GM23338 (cell line): ENCODE measurements at regions not wholly inside any gene's neighbourhood (a gene's known extent, or its start where the extent isn't known, plus 50 kb on each side); places are given as distances from the start of the nearest gene placed in this dataset.

ENCODE experiments used
- ATAC-seq: fragments of 200-7000 bp; cut with Tn5 transposase; 3 replicates; pipeline ENCODE4 v1.9.1; 2020
- DNase-seq: peaks from one replicate; pipeline ENCODE4 v3.0.0-alpha.2; 2015; ENCODE audit warnings: low spot score
- H2AFZ ChIP-seq: fragments of 200-600 bp; sonication (generic); 2 replicates; pipeline ENCODE4 v1.8.0; 2016; ENCODE audit warnings: antibody characterized with exemption, mild to moderate bottlenecking, moderate library complexity
- H3F3A ChIP-seq: fragments of 200-600 bp; sonication (generic); replicated peaks from 2 replicates; pipeline ENCODE4 v1.8.0; 2017; ENCODE audit warnings: antibody characterized with exemption, mixed run types, low read depth
- H3K27ac ChIP-seq: fragments of 200-600 bp; sonication (generic); 2 replicates; pipeline ENCODE4 v1.6.1; 2016; ENCODE audit warnings: low read depth
- H3K27me3 ChIP-seq: fragments of 200-600 bp; sonication (generic); 2 replicates; pipeline ENCODE4 v1.8.0; 2016; ENCODE audit warnings: mild to moderate bottlenecking, mixed run types, moderate library complexity; ENCODE audit not compliant: insufficient read depth
- H3K36me3 ChIP-seq: fragments of 200-600 bp; sonication (generic); 2 replicates; pipeline ENCODE4 v1.8.0; 2016; ENCODE audit warnings: mild to moderate bottlenecking; ENCODE audit not compliant: insufficient read depth
- H3K4me1 ChIP-seq: fragments of 200-600 bp; sonication (generic); 2 replicates; pipeline ENCODE4 v1.8.0; 2016; ENCODE audit warnings: mild to moderate bottlenecking, moderate library complexity; ENCODE audit not compliant: insufficient read depth
- H3K4me2 ChIP-seq: fragments of 200-600 bp; sonication (generic); 2 replicates; pipeline ENCODE4 v1.7.1; 2017; ENCODE audit warnings: mixed run types
- H3K4me3 ChIP-seq: fragments of 200-600 bp; sonication (generic); 2 replicates; pipeline ENCODE4 v1.6.1; 2016; ENCODE audit warnings: mixed run types
- H3K79me2 ChIP-seq: fragments of 200-600 bp; sonication (generic); replicated peaks from 2 replicates; pipeline ENCODE4 v1.8.0; 2017; ENCODE audit warnings: mild to moderate bottlenecking; ENCODE audit not compliant: insufficient read depth
- H3K9me2 ChIP-seq: fragments of 200-600 bp; sonication (generic); 2 replicates; pipeline ENCODE4 v1.8.0; 2017; ENCODE audit not compliant: insufficient read depth
- H4K20me1 ChIP-seq: fragments of 200-600 bp; sonication (generic); replicated peaks from 2 replicates; pipeline ENCODE4 v1.8.0; 2017; ENCODE audit warnings: mild to moderate bottlenecking; ENCODE audit not compliant: insufficient read depth
- H3K27ac Mint-ChIP-seq: 2 replicates; pipeline ENCODE4 v1.8.0; 2020; ENCODE audit warnings: inconsistent platforms, mild to moderate bottlenecking, moderate library complexity, mixed read lengths
- H3K27me3 Mint-ChIP-seq: 3 replicates; pipeline ENCODE4 v1.8.0; 2022; ENCODE audit warnings: low read depth, mild to moderate bottlenecking, moderate library complexity, mixed read lengths, inconsistent platforms; ENCODE audit not compliant: insufficient read depth, poor library complexity
- H3K36me3 Mint-ChIP-seq: 3 replicates; pipeline ENCODE4 v1.8.0; 2021; ENCODE audit warnings: low read depth, mild to moderate bottlenecking, inconsistent platforms, moderate library complexity, mixed read lengths
- H3K4me1 Mint-ChIP-seq: 3 replicates; pipeline ENCODE4 v1.8.0; 2020; ENCODE audit warnings: mild to moderate bottlenecking, inconsistent platforms, mixed read lengths
- H3K4me3 Mint-ChIP-seq: 3 replicates; pipeline ENCODE4 v1.8.0; 2021; ENCODE audit warnings: moderate library complexity, mild to moderate bottlenecking, inconsistent platforms, mixed read lengths
- H3K9me3 Mint-ChIP-seq: 3 replicates; pipeline ENCODE4 v1.8.0; 2020; ENCODE audit warnings: moderate library complexity, mild to moderate bottlenecking, inconsistent platforms, mixed read lengths
- ETS1 ChIP-seq: IDR thresholded peaks from 2 replicates; pipeline ENCODE4 v1.6.1; 2016; ENCODE audit warnings: antibody characterized with exemption
- EZH2phosphoT487 ChIP-seq: fragments of 200-600 bp; sonication (generic); IDR thresholded peaks from one replicate; pipeline ENCODE4 v1.8.1; 2018; ENCODE audit warnings: antibody characterized with exemption; ENCODE audit not compliant: unreplicated experiment
- NANOG ChIP-seq: IDR thresholded peaks from 2 replicates; pipeline ENCODE4 v1.6.1; 2016; ENCODE audit warnings: antibody characterized with exemption, borderline replicate concordance
- STAT1 ChIP-seq: IDR thresholded peaks from one replicate; pipeline ENCODE4 v1.6.1; 2016; ENCODE audit warnings: antibody characterized with exemption; ENCODE audit not compliant: unreplicated experiment
- ZNF114 ChIP-seq: fragments of 250-450 bp; sonication (Bioruptor Pico); IDR thresholded peaks from 2 replicates; pipeline ENCODE4 v1.5.0; 2020; ENCODE audit warnings: mild to moderate bottlenecking, moderate library complexity
- ZNF462 ChIP-seq: fragments of 250-450 bp; sonication (Bioruptor Pico); IDR thresholded peaks from 2 replicates; pipeline ENCODE4 v1.5.0; 2020; ENCODE audit warnings: mild to moderate bottlenecking, moderate library complexity

GRCh38 chr3:157871248-157871647 is 235.0 kb downstream of the SHOX2 start:
- Histone ChIP-seq H3K27me3 (no peaks in the 10 kb centered on the region), H3F3A (no peaks in the 10 kb centered on the region), H3K4me1 (peaks cover 6% of the 10 kb centered on the region; the same call in 1 of the 2 replicates), H3K4me2 (no peak overlapping the region), H3K9me2 (0 out of 2 replicates have a peak, but pooled peaks cover 21% of the 10 kb centered on the region), H2AFZ (no peak overlapping the region), H3K27ac (no peak overlapping the region), H3K79me2 (no peaks in the 10 kb centered on the region), H4K20me1 (no peaks in the 10 kb centered on the region), H3K4me3 (no peak overlapping the region), H3K36me3 (no peaks in the 10 kb centered on the region)
- DNase-seq = no peak
- H3K4me1 Mint-ChIP-seq = peaks cover 6% of the 10 kb centered on the region; the same call in 2 of the 3 replicates
- TF ChIP-seq EZH2phosphoT487 = no peak
- no peaks in the 10 kb centered on the region for H3K9me3 Mint-ChIP-seq
- H3K27me3 Mint-ChIP-seq = no peaks in the 10 kb centered on the region
- no peak overlapping the region for H3K4me3 Mint-ChIP-seq
- no peak overlapping the region for H3K27ac Mint-ChIP-seq
- no peak for ATAC-seq
- H3K36me3 Mint-ChIP-seq = no peaks in the 10 kb centered on the region

DNA sequence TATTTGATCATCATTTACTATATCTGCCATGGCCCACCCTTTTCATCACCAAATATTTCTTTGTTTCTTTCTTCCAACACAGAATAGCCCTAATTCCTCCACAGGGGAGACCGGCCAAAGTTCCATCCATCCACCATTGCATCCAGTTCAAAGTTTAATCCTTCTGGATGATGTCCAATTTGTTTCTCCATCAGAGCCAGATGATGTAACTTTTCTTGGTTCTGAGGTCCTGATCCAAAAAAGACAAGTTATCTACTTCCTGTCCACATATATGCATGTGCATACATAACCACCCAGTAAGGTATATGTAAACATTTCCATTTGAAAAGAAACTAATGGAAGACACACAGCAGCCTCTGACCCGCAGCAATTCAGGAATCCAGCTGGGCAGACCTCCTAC is 237.3 kb downstream of the SHOX2 start:
- Histone ChIP-seq H3K27ac (no peak overlapping the region), H3F3A (no peaks in the 10 kb centered on the region), H3K36me3 (no peaks in the 10 kb centered on the region), H3K4me2 (no peak overlapping the region), H4K20me1 (no peaks in the 10 kb centered on the region), H3K9me2 (0 out of 2 replicates have a peak, but pooled peaks cover 16% of the 10 kb centered on the region), H3K4me3 (no peak overlapping the region), H3K4me1 (peaks cover 6% of the 10 kb centered on the region; the same call in 1 of the 2 replicates), H3K27me3 (no peaks in the 10 kb centered on the region), H2AFZ (no peak overlapping the region), H3K79me2 (no peaks in the 10 kb centered on the region)
- Mint-ChIP-seq H3K27ac (no peak overlapping the region; the same call in 1 of the 2 replicates), H3K36me3 (no peaks in the 10 kb centered on the region), H3K27me3 (no peaks in the 10 kb centered on the region), H3K4me3 (no peak overlapping the region), H3K9me3 (no peaks in the 10 kb centered on the region), H3K4me1 (peaks cover 9% of the 10 kb centered on the region; the same call in 2 of the 3 replicates)
- no peak for ATAC-seq
- no peak for DNase-seq
- TF ChIP-seq ZNF114 (CRISPR knock-in tag) = no peak

- Histone ChIP-seq H3K4me1 (peaks cover 6% of the 10 kb centered on the region; the same call in 1 of the 2 replicates), H3K4me3 (no peak overlapping the region), H4K20me1 (no peaks in the 10 kb centered on the region), H2AFZ (no peak overlapping the region), H3K36me3 (no peaks in the 10 kb centered on the region), H3K9me2 (0 out of 2 replicates have a peak, but pooled peaks cover 12% of the 10 kb centered on the region), H3K27me3 (no peaks in the 10 kb centered on the region), H3K4me2 (no peak overlapping the region), H3K27ac (no peak overlapping the region), H3K79me2 (no peaks in the 10 kb centered on the region), H3F3A (no peaks in the 10 kb centered on the region)
- H3K9me3 Mint-ChIP-seq = no peaks in the 10 kb centered on the region
- no peaks in the 10 kb centered on the region for H3K27me3 Mint-ChIP-seq
- DNase-seq = no peak
- H3K4me3 Mint-ChIP-seq = no peak overlapping the region
- H3K4me1 Mint-ChIP-seq = peaks cover 9% of the 10 kb centered on the region; the same call in 2 of the 3 replicates
- no peak for ATAC-seq
- no peak overlapping the region for H3K27ac Mint-ChIP-seq
- no peaks in the 10 kb centered on the region for H3K36me3 Mint-ChIP-seq
- TF ChIP-seq EZH2phosphoT487 = no peak
- TF ChIP-seq ZNF462 (CRISPR knock-in tag) = no peak
- TF ChIP-seq ETS1 = no peak
- no peak for TF ChIP-seq STAT1
- no peak for TF ChIP-seq NANOG
These were observed 238.0 kb downstream of the SHOX2 start for GRCh38 chr3:157868196-157868595.
